ENCODE measurements at regions not wholly inside any gene's neighbourhood (a gene's known extent, or its start where the extent isn't known, plus 50 kb on each side); places are given as distances from the start of the nearest gene placed in this dataset.
"Not testable (repeated sequence)": the region's sequence is repeated elsewhere in the genome, so short reads cannot be mapped to it uniquely, and the experiment has no call there.

DNA sequence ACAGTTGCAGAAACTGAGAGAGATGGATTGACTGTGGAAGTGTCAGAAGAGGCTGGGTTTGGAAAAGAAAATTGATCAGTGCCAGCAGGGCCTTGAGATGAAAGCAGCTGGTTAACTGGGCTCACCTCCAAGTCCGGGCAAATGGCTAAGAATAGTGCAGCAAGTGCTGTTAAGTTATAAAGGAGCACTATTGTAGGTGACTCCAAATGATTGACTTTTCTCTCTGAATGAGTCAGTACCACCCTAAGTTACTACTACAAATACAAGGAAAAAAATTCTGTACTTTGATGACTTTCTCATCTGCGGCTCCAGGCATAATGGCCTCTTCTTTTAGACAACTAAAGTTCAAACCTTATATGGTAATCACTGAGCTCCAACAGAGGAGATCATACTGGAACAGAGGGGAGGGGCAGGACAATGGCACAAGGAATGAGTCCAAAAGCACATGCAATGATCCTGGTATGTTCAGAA is 733.4 kb upstream of the INTU start:
- DNase-seq, result no peak

GRCh38 chr4:126906466-126906865 is 726.3 kb upstream of the INTU start:
- no peak for DNase-seq

- DNase-seq, result no peak
Measured at GRCh38 chr4:126907389-126907788, 725.4 kb upstream of the INTU start.

DNA sequence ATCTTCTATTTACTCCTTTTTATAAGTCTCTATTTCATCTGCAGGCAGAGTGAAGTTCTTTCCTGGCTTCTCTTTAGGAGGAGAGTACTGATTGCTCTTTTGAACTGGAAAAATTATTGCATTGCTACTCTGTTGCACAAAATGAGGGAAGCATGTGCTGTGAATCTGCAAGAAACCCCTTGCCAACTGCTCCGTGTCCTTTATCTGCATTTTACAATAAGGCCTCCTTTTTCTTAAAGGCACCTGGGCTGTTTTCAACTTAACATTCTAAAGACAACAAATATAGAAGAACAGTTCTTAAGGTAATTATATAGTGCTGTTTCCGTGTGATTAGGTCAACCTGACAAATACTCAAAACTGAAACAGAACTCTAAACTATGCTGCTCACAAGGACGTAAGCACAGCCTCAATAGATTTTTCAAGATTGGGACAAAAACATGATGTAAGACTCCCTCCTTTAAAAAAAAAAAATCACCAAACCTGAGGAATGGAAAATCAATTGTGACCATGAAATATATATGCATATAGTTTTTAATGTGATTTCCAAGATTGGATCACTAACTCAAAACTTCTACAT is 716.6 kb upstream of the INTU start:
- DNase-seq, result no peak

- no peak for DNase-seq
Measured at GRCh38 chr4:126916626-126917140, 716.1 kb upstream of the INTU start.

DNA sequence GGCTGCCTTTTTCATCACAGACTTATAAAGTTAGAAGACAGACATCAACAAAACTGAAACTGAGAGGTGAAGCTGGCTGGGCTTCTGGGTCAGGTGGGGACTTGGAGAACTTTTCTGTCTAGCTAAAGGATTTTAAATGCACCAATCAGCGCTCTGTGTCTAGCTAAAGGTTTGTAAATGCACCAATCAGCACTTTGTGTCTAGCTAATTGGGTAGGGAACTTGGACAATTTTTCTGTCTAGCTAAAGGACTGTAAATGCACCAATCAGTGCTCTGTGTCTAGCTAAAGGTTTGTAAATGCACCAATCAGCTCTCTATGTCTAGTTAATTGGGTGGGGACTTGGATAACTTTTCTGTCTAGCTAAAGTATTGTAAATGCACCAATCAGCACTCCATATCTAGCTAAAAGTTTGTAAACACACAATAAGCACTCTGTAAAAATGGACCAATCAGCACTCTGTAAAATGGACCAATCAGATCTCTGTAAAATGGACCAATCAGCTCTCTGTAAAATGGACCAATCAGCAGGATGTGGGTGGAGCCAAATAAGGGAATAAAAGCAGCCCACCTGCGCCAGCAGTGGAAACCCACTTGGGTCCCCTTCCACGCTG is 710.3 kb upstream of the INTU start:
- DNase-seq, result not testable (repeated sequence)

DNA sequence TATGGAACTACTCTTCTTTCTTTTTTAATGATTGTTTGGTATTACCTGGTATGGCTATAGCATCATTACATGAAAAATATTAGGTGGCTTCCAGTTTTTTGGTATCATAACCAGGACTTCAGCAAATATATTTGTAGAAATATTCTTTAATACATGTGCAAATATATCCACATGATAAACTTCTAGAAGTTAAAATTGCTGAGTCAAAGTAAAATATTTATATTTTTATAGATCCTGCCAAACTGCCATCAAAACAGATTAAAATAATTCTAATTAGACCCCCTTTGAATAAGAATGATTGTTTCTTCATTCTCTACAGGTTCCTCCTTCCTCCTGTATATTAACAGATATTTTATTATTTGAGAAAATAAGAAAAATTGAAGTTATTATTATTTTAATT is 708.5 kb upstream of the INTU start:
- no peak for DNase-seq

- not testable (repeated sequence) for DNase-seq
Measured at GRCh38 chr4:126930059-126930458, 702.7 kb upstream of the INTU start.

DNA sequence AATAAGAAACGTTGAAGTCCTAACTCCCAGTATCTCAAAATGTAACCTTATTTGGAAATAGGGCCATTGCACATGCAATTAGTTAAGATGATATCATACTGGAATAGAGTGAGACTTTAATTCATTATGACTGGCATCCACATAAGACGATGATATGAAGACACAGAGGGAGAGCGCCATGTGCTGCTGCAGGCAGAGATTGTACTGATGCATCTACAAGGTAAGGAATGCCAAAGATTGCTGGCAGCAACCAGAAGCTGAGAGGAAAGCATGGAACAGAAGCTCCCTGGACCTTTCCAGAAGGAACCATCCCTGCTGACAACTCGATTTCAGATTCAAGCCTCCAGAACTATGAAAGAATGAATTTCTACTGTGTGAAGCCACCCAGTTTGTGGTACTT is 697.0 kb upstream of the INTU start:
- DNase-seq, result no peak

GRCh38 chr4:126937342-126937741 is 695.4 kb upstream of the INTU start:
- no peak for DNase-seq

DNA sequence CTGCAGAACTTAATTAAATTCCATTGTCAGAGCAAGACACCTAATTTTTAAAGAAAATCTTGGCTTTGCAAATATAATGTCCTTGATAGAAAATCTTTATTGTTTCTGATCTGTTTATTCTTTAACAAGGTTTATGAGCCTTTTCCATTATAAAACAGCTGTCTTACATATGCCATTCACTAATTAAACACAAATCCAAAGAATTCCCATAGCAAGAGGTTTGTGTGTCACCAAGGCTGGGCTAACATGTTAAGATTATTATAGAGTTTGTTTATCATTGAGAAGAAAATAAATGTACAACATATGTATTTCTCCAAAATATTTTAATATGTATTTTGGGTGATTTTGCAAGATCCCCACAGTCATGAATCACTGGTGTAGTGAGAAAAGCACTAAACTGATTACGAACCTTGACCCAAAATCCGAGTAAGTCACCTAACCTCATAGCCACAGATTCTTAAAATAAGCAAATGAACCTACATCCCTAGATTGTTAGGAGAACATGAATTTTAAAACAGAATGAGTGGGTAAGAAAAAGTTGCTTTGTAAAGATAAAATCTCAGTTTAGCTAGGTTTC is 694.8 kb upstream of the INTU start:
- DNase-seq, result no peak

DNA sequence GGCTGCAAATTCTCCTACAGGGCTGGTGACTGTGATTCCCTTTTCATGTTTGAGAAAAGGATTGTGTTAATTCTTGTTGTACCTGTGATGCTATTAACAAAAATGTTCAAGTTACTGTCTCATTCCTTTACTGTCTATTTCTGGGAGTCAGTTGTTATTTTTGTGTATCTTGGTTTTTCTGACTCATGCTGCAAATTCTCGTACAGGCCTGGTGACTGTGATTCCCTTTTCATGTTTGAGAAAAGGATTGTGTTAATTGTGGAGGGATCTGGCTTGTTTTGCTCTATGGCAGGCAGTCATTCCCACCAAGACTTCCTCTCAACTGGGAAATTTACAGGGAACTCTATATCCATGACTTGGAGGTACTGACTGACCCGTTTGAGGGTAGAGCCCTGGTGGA is 693.4 kb upstream of the INTU start:
- no peak for DNase-seq

DNA sequence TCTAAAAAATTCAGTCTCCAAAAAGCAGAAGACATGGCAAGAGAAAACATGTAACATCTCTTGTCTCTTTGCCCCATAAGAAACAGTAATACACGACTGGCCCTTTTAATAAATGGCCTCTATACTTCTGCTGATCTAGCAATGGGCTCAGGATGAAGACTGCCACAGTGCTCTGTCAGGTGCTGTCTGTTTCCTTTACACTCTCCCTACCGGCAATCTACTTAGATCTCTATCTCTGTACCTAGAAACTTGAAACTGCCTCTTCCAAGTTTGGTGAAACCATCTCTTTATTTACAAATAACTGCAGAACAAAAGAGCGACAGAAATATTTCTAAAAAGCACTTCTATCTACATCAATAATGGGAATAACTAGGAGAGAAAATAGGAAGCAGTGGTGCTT is 685.2 kb upstream of the INTU start:
- no peak for DNase-seq

DNA sequence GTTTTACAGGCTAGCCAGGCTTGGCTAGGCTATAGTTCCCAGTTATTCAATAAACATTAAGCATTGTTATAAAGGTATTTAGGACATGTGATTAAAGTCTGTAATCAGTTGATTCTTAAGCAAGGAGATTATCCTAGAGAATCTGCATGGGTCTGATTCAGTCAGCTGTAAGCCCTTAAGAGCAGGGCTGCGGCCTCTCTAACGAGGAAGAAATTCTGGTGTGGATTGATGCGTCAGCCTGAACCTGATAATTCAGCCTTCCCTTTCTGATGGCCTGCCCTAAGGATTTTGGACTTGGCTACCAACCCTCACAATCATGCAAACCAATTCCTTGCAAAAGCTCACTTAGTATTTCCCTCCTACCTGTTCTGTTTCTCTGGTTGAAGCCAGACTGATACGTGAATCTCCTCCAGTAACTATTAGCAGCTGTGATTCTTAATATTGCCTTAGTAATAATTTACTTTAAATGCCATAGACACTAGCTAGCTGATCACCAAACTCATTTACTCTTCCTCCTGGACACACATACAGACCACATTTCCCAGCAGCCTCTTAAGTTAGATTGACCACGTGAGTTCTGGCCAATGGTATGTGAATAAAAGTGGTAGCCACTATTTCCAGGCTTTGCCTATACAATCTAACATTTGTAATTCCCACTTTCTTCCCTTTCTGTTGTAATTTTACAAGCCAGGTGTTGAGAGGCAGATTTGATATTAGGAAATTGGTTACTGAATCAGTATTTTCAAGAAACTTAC is 678.0 kb upstream of the INTU start:
- no peak for DNase-seq

DNA sequence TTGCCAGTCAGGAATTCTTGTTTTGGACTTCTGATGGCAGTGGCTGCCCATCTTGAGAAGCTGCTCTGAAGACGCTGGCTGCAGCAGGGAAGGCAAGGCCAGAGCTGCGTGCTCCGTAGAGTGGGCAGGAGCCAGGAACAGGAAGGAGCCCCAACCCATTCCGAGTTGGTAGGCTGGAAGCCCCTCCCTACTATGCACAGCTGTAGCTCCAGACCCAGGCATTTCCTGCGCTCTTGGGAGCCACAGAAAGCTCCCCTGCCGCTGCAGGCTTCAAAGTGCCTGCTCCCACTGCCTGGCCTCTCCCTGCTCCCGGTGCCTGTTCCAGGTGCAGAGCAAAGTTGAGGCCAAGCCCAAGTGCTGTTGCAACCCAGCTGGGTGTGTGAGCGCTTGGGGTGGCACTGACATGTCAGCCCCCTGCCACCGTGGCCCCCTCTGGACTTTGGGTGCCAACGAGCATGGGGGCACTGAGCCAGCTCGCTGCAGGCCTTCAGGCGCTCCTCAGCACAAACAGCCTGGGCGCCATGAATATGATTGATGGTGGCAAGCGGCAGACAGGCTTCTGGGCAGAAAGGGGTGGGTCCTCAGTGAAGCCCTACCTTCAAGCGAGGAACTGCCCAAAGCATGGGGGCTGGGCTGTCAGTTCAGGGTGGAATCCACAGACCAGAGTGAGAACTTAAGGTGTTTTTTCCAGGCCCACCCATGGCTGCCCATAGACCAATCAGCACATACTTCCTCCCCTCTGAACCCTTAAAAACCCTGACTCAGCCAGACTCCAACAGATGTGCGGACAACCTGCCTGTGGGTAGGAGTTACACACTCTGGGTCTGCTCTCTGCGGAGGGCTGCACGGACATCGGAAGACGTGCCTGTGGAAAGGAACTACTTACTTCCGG is 677.2 kb upstream of the INTU start:
- no peak for DNase-seq

DNA sequence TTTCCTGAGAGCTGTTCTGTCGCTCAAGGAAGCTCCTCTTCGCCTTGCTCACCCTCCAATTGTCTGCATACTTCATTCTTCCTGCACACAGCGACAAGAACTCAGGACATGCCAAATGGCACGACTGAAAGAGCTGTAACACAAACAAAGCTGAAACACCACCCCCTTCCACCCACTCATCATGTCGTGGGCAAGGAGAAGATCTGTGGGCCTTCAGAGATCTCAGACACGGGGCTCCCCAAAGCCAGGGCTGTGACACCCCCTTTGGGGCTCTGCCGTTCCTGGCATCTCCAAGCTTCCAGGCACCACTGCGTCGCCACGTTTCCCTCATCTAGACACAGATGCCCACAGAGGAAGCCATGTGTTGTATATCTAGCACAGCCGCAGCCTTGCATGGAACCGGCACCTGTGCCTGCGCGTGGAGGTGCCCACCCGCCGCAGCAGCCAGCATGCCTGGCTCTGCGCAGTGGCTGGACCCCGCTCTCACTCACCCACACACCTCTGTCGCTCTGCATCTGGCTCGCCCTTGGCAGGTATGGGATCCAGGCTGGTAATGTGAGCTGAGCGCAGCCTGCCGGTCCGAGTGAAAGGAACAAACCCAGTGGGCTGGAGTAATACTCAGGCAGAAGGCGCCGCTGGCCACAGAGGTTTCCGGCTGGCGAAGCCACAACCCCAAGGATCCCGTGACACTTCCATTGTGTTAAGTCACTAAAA is 676.4 kb upstream of the INTU start:
- DNase-seq, result no peak

GRCh38 chr4:126957556-126957955 is 675.2 kb upstream of the INTU start:
- DNase-seq, result no peak

- no peak for DNase-seq
Measured at GRCh38 chr4:126957987-126958386, 674.8 kb upstream of the INTU start.

- no peak for DNase-seq
Measured at GRCh38 chr4:126958482-126958881, 674.3 kb upstream of the INTU start.

- no peak for DNase-seq
Measured at GRCh38 chr4:126959056-126959745, 673.6 kb upstream of the INTU start.

DNA sequence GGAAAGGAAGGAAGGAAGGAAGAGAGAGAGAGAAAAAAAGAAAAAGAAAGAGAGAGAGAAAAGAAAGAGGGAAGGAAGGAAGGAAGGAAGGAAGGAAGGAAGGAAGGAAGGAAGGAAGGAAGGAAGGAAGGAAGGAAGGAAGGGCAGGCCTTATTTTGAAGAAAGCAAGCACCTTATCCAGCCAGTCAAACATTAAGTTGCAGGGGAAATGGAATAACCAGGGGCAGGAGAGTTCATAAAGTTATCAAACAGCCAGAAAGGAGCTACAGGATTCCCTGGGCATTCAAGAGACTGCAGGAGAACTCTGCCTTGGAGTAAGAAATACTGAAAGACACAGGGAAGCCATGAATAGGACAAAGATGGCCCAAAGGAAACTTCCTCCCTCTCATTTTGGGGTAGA is 672.0 kb upstream of the INTU start:
- no peak for DNase-seq

Measured in NCI-H748 treated with DMSO at 0.1 percent for 48 hours (cell line).